Gastroesophageal sphincter (tissue), 2 donors: ENCODE measurements at regions not wholly inside any gene's neighbourhood (a gene's known extent, or its start where the extent isn't known, plus 50 kb on each side); places are given as distances from the start of the nearest gene placed in this dataset.

Source experiments
- EP300 ChIP-seq: sonication (generic); formaldehyde crosslinking; IDR thresholded peaks from one replicate; pipeline ENCODE4 v1.6.1; 2017; ENCODE audit warnings: antibody characterized with exemption, mild to moderate bottlenecking
- POLR2AphosphoS5 ChIP-seq: sonication (generic); formaldehyde crosslinking; IDR thresholded peaks from one replicate; pipeline ENCODE4 v1.6.1; 2017; ENCODE audit warnings: antibody characterized with exemption

DNA sequence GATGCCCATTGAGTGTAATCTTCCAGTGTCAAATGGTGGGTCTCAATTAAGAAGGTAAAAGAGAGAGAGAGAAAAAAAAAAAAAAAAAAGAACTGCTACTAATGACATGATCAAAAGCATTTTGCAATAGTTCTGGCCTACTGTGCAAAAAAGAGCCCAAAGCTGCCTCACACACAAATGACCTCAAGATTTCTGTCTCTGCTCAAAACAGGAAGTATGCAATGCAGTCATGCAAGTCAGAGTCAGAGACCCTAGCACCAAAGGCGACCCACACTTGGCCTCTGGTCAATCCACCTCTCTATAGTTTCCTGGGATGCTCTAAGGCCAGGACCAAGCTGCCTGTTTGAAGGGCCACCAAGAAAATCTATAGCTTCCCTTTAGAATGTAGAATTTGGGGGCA lies 323.5 kb downstream of the VPS13C start:
- no peak for TF ChIP-seq POLR2AphosphoS5
- no peak for TF ChIP-seq EP300
